ENCODE measurements at regions not wholly inside any gene's neighbourhood (a gene's known extent, or its start where the extent isn't known, plus 50 kb on each side); places are given as distances from the start of the nearest gene placed in this dataset.

DNA sequence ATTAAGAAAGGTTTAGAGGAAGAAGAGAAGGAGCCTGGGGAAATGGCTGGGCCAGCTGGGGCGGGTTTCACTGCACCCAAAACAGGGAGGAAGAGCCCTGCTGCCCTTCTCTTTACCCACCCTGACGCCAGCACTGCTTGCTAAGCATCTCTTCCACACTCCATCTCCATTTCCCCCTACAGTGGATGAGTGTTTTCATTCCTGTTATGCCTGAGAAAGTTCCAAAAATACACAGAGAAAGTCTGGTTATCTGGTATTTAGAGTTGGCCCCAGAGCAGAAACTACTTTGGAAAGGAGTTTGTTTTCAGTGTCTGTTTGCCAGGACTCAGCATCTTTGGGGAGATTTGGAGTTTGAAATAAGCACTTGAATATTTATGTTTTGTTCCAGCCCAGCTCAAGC is 451.0 kb downstream of the SLC4A3 start:
- H3K27ac ChIP-seq = peak overlapping the region in 1 of 2 donors; percentile 63
- intact Hi-C loops (cut with DNase I) = loop anchor here in 1 of 4 donors (5.0 to 10.0 kb wide), 2 partner anchors 74 to 1494 kb away; partner anchors contain the start of gene EPHA4

DNA sequence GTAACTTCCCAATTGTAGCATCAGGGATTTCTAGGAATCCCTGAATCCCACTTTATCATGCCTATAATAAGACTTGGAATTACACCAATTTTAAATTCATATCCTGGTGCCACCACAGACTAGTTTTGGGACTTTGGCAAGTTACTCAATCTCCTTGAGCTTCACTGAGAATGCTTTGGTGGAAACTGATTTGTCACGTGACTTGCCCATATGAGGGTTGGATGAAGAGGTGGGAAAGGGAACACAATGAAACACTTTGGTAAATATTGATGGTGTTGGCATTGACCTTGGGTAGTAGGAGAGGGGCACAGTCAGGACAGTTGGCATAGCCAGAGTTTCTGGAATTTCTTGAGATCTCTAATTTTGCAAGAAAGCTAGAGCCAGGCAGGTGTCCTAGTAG is 452.2 kb downstream of the SLC4A3 start:
- Histone ChIP-seq H3K4me1 (ENCODE audit: insufficient read depth) (peaks cover 37% of the 10 kb centered on the region), H3K4me3 (no peak overlapping the region), H3K27ac (peak overlapping the region in 1 of 2 donors; percentile 4), H3K9me3 (no peaks in the 10 kb centered on the region), H3K27me3 (no peaks in the 10 kb centered on the region), H3K36me3 (no peaks in the 10 kb centered on the region)
- intact Hi-C loops (cut with DNase I) = loop anchor here in 1 of 4 donors (5.0 to 10.0 kb wide), 2 partner anchors 75 to 1493 kb away; partner anchors contain the start of gene EPHA4
- TF ChIP-seq, protein P1, sequence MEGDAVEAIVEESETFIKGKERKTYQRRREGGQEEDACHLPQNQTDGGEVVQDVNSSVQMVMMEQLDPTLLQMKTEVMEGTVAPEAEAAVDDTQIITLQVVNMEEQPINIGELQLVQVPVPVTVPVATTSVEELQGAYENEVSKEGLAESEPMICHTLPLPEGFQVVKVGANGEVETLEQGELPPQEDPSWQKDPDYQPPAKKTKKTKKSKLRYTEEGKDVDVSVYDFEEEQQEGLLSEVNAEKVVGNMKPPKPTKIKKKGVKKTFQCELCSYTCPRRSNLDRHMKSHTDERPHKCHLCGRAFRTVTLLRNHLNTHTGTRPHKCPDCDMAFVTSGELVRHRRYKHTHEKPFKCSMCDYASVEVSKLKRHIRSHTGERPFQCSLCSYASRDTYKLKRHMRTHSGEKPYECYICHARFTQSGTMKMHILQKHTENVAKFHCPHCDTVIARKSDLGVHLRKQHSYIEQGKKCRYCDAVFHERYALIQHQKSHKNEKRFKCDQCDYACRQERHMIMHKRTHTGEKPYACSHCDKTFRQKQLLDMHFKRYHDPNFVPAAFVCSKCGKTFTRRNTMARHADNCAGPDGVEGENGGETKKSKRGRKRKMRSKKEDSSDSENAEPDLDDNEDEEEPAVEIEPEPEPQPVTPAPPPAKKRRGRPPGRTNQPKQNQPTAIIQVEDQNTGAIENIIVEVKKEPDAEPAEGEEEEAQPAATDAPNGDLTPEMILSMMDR (IDR thresholded peaks at IDR 0.05) = no peak
- TF ChIP-seq EP300 (IDR thresholded peaks at IDR 0.05) (no peak), POLR2A (IDR thresholded peaks at IDR 0.05) (no peak)
- no peak for DNase-seq
- 80 to 86% (median 83%) methylated on average over 1 of the region's 1 CpG for whole genome bisulfite sequencing, 3 donors

More for the DNA sequence above, 451.0 kb downstream of the SLC4A3 start:
- H3K4me1 ChIP-seq (ENCODE audit: insufficient read depth) = peaks cover 40% of the 10 kb centered on the region
- WGBS, 3 donors = 3 to 7% (median 5%) methylated on average over 2 of the region's 2 CpGs
- TF ChIP-seq, protein P1 (IDR thresholded peaks at IDR 0.05) = no peak
- TF ChIP-seq POLR2A (IDR thresholded peaks at IDR 0.05) (no peak), EP300 (IDR thresholded peaks at IDR 0.05) (no peak)
- DNase-seq = peak in 4 of 5 donors; percentile 35 to 54 (median 48)
- no peaks in the 10 kb centered on the region for H3K27me3 ChIP-seq
- H3K9me3 ChIP-seq = no peaks in the 10 kb centered on the region
- H3K36me3 ChIP-seq = no peaks in the 10 kb centered on the region
- H3K4me3 ChIP-seq = no peak overlapping the region

DNA sequence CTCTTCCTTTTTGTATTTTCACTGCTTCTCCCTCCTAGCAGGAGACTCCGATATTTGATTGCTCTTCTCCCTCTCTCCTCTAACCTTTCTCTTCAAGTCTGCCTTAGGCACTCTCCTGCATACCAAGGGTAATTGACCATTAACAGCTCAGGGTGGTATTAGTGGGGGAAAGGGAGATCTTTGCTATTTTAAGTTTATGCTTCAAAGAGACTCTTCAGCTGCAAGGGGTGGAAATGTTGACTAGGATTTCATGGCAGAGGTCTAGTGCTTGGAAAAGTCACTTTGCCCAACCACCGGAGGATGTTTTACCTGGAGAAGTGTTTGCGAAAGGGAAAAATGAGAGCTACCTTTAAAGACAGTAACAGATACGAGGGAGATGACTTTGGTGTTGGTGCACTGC is 453.7 kb downstream of the SLC4A3 start:
- Histone ChIP-seq H3K4me3 (no peak overlapping the region), H3K27me3 (no peaks in the 10 kb centered on the region), H3K36me3 (no peaks in the 10 kb centered on the region), H3K4me1 (ENCODE audit: insufficient read depth) (peaks cover 24% of the 10 kb centered on the region), H3K9me3 (no peaks in the 10 kb centered on the region), H3K27ac (no peak overlapping the region)
- 95 to 99% (median 96%) methylated on average over 4 of the region's 4 CpGs for WGBS, 3 donors
- intact Hi-C loops (cut with DNase I) = no loop called here
- no peak for DNase-seq
- TF ChIP-seq, protein P1 (IDR thresholded peaks at IDR 0.05) = no peak
- no peak for TF ChIP-seq POLR2A (IDR thresholded peaks at IDR 0.05)
- TF ChIP-seq EP300 (IDR thresholded peaks at IDR 0.05) = no peak

DNA sequence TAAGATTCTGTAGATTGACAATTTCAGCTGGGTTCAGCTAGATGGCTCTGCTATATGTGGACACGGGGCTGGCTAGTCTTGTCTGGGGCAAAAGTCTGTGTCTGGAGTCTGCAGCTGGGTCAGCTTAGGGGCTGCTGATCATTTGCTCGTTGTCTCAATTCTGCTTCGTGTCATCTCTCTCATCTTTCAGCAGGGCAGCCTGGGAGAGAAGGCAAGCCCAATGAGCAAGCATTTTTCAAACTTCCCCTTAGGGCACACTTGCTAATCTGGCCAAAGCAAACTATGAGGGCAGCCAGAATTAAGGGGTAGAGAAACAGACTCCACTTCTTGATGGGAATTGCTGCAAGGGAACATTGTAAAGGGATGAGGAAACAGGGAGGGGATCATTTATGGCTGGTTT is 462.6 kb downstream of the SLC4A3 start:
- Histone ChIP-seq H3K4me3 (no peak overlapping the region), H3K4me1 (ENCODE audit: insufficient read depth) (no peaks in the 10 kb centered on the region), H3K36me3 (no peaks in the 10 kb centered on the region), H3K9me3 (no peaks in the 10 kb centered on the region), H3K27ac (no peak overlapping the region), H3K27me3 (no peaks in the 10 kb centered on the region)
- intact Hi-C loops (cut with DNase I) = no loop called here
- TF ChIP-seq POLR2A (IDR thresholded peaks at IDR 0.05) (no peak), EP300 (IDR thresholded peaks at IDR 0.05) (no peak)
- TF ChIP-seq, protein P1 (IDR thresholded peaks at IDR 0.05) = no peak
- no peak for DNase-seq
- 86 to 93% (median 89%) methylated on average over 3 of the region's 3 CpGs for WGBS, 3 donors
